PC-9 (cell line): ENCODE measurements at regions not wholly inside any gene's neighbourhood (a gene's known extent, or its start where the extent isn't known, plus 50 kb on each side); places are given as distances from the start of the nearest gene placed in this dataset.

Source experiments
- BruUV-seq: library from RNA; stranded (reverse); fragments of 400-500 nt; replicated peaks from 2 replicates; lab custom pipeline; 2021; lab: Mats Ljungman, UMichigan
- CTCF ChIA-PET: fragments of 300-600 bp; sonication (Branson Sonifier 250); formaldehyde crosslinking; loops from one replicate; lab custom pipeline; 2022; ENCODE audit warnings: antibody characterized with exemption; lab: Charles Lee
- POLR2A ChIA-PET: fragments of 300-600 bp; sonication (Branson Sonifier 250); formaldehyde crosslinking; loops from one replicate; lab custom pipeline; 2022; ENCODE audit warnings: antibody characterized with exemption; ENCODE audit not compliant: unreplicated experiment; lab: Charles Lee
- DNase-seq, 2 experiments: peaks; one replicate each; pipeline versions ENCODE4 v3.0.0 to v3.0.0-alpha.2; 2015 to 2022; ENCODE audit warnings: mixed read lengths in 1 of 2
- H2AFZ ChIP-seq: fragments of 200-600 bp; sonication (generic); 2 replicates; pipeline ENCODE4 v1.8.1; 2017; ENCODE audit warnings: antibody characterized with exemption
- H3F3A ChIP-seq: fragments of 200-600 bp; sonication (generic); 2 replicates; pipeline ENCODE4 v1.8.1; 2017; ENCODE audit warnings: antibody characterized with exemption, mild to moderate bottlenecking, low read depth; ENCODE audit not compliant: insufficient read depth
- H3K27ac ChIP-seq: fragments of 200-600 bp; sonication (generic); 2 replicates; pipeline ENCODE4 v1.6.1; 2016; ENCODE audit warnings: mixed run types
- H3K27me3 ChIP-seq: fragments of 200-600 bp; sonication (generic); 2 replicates; pipeline ENCODE4 v1.6.1; 2016; ENCODE audit warnings: low read depth, mixed run types; ENCODE audit not compliant: insufficient read depth
- H3K36me3 ChIP-seq: fragments of 200-600 bp; sonication (generic); 2 replicates; pipeline ENCODE4 v1.6.1; 2016; ENCODE audit warnings: low read depth, mixed run types
- H3K4me1 ChIP-seq: fragments of 200-600 bp; sonication (generic); replicated peaks from 2 replicates; pipeline ENCODE4 v1.6.1; 2016; ENCODE audit warnings: mixed run types; ENCODE audit not compliant: insufficient read depth
- H3K4me2 ChIP-seq: fragments of 200-600 bp; sonication (generic); 2 replicates; pipeline ENCODE4 v1.6.1; 2017; ENCODE audit warnings: mixed run types
- H3K4me3 ChIP-seq: fragments of 200-600 bp; sonication (generic); 2 replicates; pipeline ENCODE4 v1.6.1; 2016; ENCODE audit warnings: mixed run types
- H3K79me2 ChIP-seq: fragments of 200-600 bp; sonication (generic); 2 replicates; pipeline ENCODE4 v1.6.1; 2017; ENCODE audit warnings: low read depth, mixed run types
- H3K9me2 ChIP-seq: fragments of 200-600 bp; sonication (generic); 2 replicates; pipeline ENCODE4 v1.8.1; 2017; ENCODE audit warnings: mild to moderate bottlenecking; ENCODE audit not compliant: insufficient read depth
- H3K9me3 ChIP-seq: fragments of 200-600 bp; sonication (generic); 2 replicates; pipeline ENCODE4 v1.8.1; 2016; ENCODE audit warnings: low read depth; ENCODE audit not compliant: insufficient read depth
- H4K20me1 ChIP-seq: fragments of 200-600 bp; sonication (generic); 2 replicates; pipeline ENCODE4 v1.8.1; 2017; ENCODE audit not compliant: insufficient read depth
- CTCF ChIP-seq: fragments of 200-600 bp; sonication (generic); conservative IDR thresholded peaks from 2 replicates; pipeline ENCODE4 v1.6.1; 2017; ENCODE audit warnings: mixed run types, antibody characterized with exemption, mild to moderate bottlenecking, moderate library complexity
- EZH2 ChIP-seq: fragments of 200-600 bp; sonication (generic); IDR thresholded peaks from 2 replicates; pipeline ENCODE4 v1.8.0; 2017; ENCODE audit warnings: antibody characterized with exemption, low read depth
- intact Hi-C: fragments of 100-400 bp; cut with micrococcal nuclease; formaldehyde crosslinking; loops from one replicate; pipeline ENCODE4 v1.10.0; 2022; ENCODE audit not compliant: unreplicated experiment

GRCh38 chr5:39702928-39703327 is 278.1 kb upstream of the DAB2 start:
- H3K27ac ChIP-seq = no peak overlapping the region

GRCh38 chr5:39700523-39700922 is 275.7 kb upstream of the DAB2 start:
- no peak overlapping the region; the same call in 1 of the 2 replicates for H2AFZ ChIP-seq
- POLR2A ChIA-PET = interaction anchor here (0.7 kb wide), 2 partner anchors 108 to 777 kb away, joined by 5 to 9 read pairs; no protein-coding TSS in a partner anchor
- H3K36me3 ChIP-seq = no peaks in the 10 kb centered on the region
- H3K27me3 ChIP-seq = no peaks in the 10 kb centered on the region
- no TSS peak for BruUV-seq
- intact Hi-C loops = no loop called here
- H3K4me2 ChIP-seq = no peak overlapping the region
- H3F3A ChIP-seq = no peaks in the 10 kb centered on the region
- no peak overlapping the region for H3K27ac ChIP-seq
- no peaks in the 10 kb centered on the region for H3K4me1 ChIP-seq
- no peaks in the 10 kb centered on the region for H3K79me2 ChIP-seq
- CTCF ChIA-PET = interaction anchor here (0.6 to 0.7 kb wide), 2 partner anchors 105 to 120 kb away, joined by 3 to 4 read pairs; no protein-coding TSS in a partner anchor
- TF ChIP-seq CTCF (no peak), EZH2 (no peak)
- H3K4me3 ChIP-seq = no peak overlapping the region
- H3K9me3 ChIP-seq = no peaks in the 10 kb centered on the region
- no peaks in the 10 kb centered on the region for H3K9me2 ChIP-seq
- no peak for DNase-seq
- H4K20me1 ChIP-seq = no peaks in the 10 kb centered on the region

More at GRCh38 chr5:39702928-39703327, 278.1 kb upstream of the DAB2 start:
- ChIA-PET CTCF (no interaction called here), POLR2A (no interaction called here)
- Histone ChIP-seq H3K4me1 (no peaks in the 10 kb centered on the region), H3K4me2 (no peak overlapping the region), H3K27me3 (no peaks in the 10 kb centered on the region), H3K9me2 (no peaks in the 10 kb centered on the region), H3F3A (no peaks in the 10 kb centered on the region), H4K20me1 (no peaks in the 10 kb centered on the region), H3K9me3 (no peaks in the 10 kb centered on the region), H3K79me2 (no peaks in the 10 kb centered on the region), H3K36me3 (no peaks in the 10 kb centered on the region), H3K4me3 (no peak overlapping the region), H2AFZ (no peak overlapping the region)
- DNase-seq = no peak
- intact Hi-C loops = no loop called here
- no TSS peak for BruUV-seq
- no peak for TF ChIP-seq EZH2
- TF ChIP-seq CTCF = no peak

- no peak for DNase-seq
- no peaks in the 10 kb centered on the region for H3K27me3 ChIP-seq
- no peak overlapping the region for H3K4me2 ChIP-seq
- H3F3A ChIP-seq = no peaks in the 10 kb centered on the region
- POLR2A ChIA-PET = no interaction called here
- no peaks in the 10 kb centered on the region for H3K9me3 ChIP-seq
- H3K9me2 ChIP-seq = no peaks in the 10 kb centered on the region
- no TSS peak for BruUV-seq
- no peak overlapping the region for H3K4me3 ChIP-seq
- TF ChIP-seq EZH2 (no peak), CTCF (no peak)
- CTCF ChIA-PET = no interaction called here
- intact Hi-C loops = no loop called here
- no peaks in the 10 kb centered on the region for H3K4me1 ChIP-seq
- H3K36me3 ChIP-seq = no peaks in the 10 kb centered on the region
- H3K27ac ChIP-seq = no peak overlapping the region
- 0 out of 2 replicates have a peak overlapping the region, but pooled peaks have one; percentile 34 for H2AFZ ChIP-seq
- no peaks in the 10 kb centered on the region for H4K20me1 ChIP-seq
- H3K79me2 ChIP-seq = no peaks in the 10 kb centered on the region
Measured at GRCh38 chr5:39698838-39699560, 274.2 kb upstream of the DAB2 start.
